IPS DF 19.7 (cell line): ENCODE measurements at regions not wholly inside any gene's neighbourhood (a gene's known extent, or its start where the extent isn't known, plus 50 kb on each side); places are given as distances from the start of the nearest gene placed in this dataset.
"Not testable (repeated sequence)": the region's sequence is repeated elsewhere in the genome, so short reads cannot be mapped to it uniquely, and the experiment has no call there.

ENCODE experiments used
- DNase-seq: peaks from one replicate; pipeline ENCODE4 v3.0.0-alpha.2; 2013; ENCODE audit warnings: low read depth, low spot score

DNA sequence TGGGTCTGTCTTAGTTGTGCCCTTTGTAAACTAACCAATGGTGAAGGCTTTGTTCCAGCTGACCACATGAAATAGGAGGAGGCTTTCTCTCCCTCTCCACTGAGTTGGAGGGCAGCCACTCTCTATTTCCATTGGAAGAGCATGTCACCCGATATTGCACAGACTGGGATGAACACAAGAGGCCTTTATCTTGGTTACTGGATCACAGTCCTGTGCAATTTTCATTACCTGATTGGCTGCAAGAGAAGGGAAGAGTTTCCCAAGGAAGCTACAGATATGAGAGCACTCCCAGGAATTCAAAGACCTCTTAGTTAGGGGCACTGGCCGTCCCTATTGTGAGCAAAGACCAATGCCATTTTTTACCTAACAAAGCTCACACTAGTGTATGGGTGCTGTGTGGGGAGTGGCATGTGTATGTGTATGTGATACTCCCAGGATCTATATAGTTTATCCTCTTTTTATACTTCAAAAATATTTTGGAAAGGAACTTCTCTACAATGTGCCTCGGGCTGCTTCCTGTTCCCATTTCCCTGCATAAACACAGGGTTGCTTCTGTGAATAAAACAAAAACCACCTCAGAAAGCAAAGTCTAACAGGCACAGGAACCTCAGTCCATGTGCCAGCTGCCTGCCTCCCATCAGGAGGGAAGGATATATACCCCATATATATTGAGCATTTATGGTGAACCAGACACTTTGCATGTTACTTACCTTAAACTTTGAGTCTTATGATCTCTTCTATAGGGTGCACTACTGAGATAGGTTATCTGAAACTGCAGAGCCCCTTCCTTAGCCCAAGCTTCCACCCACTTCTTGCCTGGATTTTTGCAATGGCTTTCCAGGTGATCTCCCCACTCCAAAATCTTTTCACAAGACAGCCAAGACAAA is 126.5 kb downstream of the RASSF10 start:
- DNase-seq, result no peak

DNA sequence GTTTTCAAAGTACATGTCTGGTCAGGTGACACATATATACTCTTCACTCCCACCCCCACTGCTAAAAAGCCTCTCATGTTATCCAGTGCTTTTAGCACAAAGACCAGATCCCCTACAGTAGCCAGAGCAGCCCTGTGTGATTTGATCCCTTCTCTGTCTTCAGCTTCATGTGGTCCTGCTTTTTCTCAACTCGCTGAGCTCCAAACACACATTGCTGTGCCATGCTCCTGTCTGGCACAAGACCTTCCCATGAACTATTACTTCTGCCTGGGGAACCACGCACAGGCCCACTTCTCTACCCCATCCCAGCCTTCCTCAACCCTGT is 127.1 kb downstream of the RASSF10 start:
- DNase-seq, result no peak

DNA sequence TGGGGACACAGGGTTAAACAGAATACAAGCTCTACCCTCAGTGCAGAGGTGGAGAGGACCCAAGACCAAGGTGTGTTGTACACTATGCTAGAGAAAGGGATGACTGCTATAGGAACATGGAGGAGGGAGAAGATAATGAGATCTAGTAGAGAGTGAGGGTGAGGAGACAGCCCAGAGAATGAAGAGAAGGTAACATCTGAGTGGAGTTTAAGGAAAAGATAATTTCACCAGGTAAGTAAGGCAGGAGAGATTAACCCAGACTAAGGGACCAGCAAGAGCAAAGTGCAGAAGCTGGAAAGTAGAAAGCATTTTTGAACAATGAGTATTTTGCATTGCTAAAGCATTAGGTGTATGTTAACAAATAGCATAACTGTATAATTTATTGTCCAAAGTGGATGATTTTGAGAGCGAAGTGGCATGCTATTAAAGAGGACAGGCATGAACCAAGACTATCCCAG is 128.8 kb downstream of the RASSF10 start:
- no peak for DNase-seq

DNA sequence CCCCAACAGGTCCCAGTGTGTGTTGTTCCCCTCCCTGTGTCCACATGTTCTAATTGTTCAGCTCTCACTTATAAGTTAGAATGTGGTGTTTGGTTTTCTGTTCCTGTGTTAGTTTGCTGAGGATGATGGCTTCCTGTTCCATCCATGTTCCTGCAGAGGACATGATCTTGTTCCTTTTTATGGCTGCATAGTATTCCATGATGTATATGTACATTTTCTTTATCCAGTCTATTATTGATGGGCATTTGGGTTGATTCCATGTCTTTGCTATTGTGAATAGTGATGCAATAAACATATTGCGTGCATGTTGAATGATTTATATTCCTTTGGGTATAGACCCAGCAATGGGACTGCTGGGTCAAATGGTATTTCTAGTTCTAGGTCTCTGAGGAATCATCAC is 130.0 kb downstream of the RASSF10 start:
- not testable (repeated sequence) for DNase-seq

DNA sequence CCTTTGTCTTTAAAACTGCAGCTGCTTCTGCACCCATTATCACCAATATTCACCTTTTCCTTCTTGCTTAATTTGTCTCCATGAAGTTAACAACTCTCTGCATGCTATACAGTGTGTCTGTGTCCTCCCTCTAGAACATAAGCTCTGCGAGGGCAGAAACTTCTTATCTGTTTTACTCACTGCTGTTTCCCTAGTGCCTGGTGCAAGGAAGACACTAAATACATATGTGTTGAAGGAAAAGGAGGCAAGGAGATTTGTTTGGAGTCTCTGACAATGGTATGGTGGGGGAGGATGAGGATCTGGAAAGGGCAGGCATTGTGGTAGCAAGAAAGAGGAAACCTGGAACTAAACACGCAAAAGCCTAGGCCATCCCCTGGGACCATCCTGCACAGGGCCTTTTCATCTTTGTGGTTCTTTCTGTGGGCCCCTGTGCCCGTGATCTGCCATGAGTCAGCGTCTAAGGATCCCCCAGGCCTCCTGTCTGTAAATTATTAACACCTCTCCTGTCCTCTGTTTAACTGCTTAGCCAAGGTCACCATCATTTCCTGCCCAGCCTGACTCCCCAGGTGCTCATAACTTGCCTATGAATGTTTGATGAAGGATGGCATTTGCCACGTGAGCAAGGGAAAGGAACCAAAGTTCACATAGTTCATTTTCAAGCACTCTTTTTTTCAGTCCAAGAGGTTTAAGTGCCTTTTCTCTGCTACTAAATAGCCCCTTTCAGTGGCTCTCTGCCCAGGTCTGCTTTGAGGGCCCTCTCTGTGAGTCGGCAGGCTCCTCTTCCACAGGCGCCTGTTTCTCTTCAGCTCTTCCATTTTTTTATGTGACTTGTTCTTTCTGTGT is 131.1 kb downstream of the RASSF10 start:
- DNase-seq, result no peak

DNA sequence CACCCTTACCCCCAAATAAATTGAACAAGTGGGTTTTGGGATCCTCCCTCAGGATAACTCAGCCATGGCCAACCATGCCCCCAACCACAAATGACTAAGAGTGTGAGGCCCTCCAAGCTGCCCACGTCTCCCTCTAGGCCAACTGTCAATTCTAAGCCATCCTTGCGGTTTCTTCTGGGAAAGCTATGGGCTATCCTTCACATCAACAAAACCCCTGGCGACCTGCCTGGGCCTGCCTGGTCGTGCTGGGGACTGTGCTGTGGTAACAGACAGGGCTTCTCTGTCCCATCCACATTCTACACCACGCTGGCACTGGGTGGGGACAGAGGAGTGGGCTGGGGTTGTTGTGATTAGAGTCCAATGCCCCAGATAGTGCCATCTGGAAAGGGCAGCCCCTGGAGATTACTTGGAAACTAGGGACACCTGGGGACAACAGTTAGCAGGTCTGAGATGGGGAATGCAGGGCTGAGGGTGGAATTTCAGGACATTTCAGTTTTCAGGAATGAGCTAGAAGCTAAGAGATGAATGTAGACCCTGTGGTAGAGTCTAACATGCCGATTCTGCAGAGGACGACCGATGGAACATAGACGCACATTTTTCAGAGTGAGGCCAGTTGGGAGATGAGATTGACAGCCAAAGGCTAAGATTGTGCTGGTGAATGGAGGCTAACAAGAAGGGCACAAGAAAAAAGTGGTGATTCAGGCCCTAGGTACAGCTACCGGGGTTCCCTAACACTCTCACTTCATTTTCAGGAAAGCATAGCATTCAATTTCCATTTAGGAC is 131.9 kb downstream of the RASSF10 start:
- DNase-seq, result no peak

DNA sequence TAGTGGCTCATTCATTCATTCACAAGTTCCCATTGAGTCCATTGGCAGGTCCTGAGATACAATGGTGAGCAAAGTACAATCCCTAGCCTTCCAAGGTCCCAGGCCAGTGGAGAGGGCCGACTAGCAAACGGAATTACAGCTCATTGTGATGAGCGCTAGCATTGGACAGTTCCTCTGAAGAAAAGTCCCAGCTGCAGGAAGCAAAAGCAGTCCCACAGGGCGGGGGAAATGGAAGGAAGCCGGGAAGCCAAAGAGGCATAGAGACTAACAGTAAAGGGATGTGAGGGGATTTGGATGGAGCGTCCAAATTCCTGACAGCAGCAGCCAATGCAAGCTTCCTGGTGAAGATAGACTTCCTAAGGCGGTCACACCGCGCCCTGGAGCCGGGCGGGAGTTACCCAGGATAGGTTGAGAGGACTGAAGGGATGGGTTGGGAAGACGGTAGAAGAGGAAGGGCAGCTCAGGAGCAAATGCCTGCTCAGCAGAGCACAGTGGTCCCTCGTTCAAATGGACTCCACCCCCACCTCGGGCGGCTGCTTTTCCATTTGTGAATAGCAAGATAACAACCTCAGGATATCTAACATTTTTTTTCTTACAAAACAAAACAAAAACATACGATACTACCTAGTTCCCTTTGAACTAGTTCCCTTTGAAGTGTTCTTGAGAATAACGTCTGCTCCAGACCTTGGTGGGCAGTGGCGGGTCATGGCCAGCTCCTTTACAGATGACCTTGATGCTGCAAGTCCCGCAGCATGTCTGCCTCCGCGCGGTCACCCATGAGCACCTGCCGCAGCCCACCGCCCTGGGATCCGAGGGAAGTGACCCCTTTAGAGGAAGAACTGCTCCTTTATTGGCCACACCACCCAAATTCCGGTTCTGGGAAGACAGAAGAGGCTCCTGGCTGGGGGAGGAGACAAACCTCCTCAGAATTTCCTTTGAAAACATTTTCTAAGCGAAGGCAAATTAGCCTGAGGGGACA is 132.9 kb downstream of the RASSF10 start:
- no peak for DNase-seq

DNA sequence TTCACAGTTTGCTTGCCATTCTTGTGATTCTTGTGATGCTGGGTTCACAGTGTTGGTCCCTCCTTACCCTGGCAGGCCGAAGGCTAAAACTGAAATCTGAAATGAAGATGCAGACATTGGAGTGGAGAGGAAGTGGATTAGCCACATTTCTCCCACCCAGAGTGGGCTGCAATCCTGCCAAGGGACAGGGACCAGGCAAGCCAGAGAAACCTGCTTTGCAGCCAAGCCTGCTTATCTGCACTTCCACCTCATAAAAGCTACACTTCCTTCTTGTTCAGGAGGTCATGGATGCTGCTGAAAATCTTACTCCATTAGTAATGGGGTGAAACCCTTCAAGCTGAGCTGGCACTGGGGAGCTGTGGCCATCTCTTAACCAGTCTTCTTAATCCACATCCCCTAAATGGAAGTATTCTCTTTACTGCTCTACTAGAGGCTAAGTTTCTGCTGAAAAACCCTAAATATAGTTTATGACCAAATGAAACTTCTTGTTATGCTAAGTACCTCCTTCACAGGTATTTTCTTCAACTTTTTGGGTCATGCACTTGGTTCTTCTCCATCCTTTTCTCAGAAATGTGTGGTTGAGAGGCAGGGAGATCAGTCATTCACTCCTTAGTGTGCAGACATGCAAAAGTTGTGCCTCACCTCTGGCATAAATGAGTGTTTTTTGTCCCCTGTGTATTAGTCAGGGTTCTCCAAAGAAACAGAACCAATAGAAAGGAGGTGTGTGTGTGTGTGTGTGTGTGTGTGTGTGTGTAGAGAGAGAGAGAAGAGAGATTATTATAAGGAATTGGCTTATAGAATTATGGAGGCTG is 133.9 kb upstream of the BMAL1 start:
- DNase-seq, result no peak

DNA sequence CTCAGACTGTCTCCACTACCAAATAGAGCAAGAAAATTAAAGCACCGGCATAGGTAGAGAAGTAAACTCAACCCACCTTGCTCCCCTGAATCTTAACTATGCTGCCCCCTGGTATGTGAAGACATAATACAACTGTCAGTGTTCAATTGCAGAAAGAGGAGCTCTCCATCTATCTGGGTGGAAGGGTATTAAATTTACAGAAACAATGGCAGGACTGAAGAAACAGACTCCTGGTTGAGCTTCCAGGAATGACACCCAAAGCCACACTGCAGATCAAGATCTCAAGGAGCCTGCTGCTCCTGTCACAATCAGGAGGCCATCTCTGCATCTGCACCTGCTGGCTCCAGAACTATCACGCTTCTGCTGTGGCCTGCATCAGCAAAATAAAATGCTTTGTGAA is 132.1 kb upstream of the BMAL1 start:
- DNase-seq, result no peak

DNA sequence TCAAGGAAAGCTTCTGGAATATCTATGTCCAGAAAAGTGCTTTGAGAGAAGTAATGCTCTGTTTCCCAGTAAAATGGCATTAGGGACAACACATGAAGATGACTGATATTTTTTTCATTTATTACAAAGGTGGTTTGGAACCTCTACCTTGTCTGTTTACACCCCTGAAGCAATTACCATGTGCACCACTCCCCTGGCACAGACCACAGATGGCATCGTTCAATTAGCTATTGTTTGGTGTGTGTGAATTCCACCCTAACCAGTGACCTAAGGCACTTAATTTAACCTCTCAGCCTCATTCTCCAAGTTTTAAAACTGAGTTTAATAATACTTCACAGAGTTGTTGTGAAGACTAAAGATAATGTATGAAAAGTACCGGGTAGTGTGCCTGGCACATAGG is 127.6 kb upstream of the BMAL1 start:
- DNase-seq, result no peak

DNA sequence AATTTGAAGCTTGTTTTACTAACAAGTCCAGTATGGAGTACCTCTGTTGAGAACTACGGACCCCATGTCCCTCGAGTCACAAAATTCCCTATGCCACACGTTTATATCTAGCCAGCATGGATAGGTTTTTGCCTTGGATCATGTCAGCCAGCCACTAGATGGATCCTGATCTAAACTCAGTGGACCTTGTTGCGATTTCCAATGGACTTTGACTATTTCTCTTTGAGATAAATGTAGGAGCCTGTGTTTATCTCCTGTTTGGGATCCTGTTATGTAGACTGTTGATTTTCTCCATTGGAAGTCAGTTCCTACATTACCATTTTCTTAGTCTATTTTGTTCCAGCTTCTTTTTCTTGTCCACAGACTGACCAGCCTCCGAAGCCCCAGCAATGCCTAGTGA is 127.1 kb upstream of the BMAL1 start:
- no peak for DNase-seq

DNA sequence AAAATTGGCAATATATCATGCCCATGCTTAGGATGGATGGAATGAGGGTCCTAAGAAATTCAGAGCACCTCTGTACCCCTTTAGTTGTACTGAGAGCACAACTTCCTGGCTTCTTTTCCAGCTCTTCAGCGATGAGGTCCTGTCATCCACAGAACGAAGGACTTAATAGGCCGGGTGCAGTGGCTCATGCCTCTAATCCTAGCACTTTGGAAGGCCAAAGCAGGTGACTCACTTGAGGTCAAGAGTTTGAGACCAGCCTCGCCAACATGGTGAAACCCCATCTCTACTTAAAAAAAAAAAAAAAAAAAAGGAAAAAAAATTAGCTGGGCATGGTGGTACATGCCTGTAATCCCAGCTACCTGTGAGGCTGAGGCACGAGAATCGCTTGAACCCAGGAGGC is 125.3 kb upstream of the BMAL1 start:
- no peak for DNase-seq

DNA sequence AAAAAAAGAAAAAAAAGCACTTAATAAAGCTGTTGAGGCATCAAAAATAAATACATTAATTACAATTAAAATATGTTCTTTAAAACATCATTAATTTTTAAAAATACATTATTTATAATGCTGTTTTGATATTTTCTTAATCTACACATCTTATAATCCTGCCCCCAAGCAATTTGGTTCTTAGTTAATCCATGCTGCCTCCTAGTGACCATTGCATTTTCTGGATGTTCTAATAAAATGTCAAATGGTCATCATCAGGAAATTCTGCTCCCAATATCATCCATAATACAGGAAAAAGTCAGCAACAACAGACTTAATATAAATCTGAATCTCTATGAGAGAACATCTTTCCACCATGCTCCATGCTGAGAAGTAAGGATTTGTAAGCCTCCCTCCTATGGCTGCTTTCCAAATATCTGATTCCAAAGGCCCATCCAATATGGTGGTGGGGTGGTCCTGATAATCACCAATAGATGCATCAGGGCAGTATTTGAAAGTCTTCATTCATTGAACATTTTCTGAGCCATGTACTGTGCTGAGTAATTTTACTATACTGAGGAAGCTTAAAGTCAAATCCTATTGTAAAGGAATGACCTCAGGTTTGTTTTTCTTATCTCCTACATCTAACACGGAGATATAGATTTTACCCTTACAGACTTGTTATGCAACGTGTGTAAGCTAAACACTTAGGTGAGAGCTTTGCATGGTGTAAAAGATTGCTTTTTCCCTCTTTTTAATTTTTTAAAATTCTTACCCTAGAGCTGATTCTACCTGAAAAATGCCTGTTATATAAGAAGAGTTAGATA is 124.7 kb upstream of the BMAL1 start:
- DNase-seq, result no peak

DNA sequence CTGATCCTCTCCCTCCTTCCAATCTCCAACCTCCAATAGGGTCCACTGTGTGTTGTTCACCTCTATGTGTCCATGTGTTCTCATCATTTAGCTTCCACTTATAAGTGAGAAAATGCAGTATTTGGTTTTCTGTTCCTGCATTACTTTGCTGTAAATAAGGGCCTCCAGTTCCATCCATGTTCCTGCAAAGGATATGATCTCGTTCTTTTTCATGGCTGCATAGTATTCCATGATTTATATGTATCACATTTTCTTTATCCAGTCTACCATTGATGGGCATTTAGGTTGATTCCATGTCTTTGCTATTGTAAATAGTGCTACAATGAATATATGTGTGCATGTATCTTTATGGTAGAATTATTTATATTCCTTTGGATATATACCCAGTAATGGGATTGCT is 123.2 kb upstream of the BMAL1 start:
- DNase-seq, result not testable (repeated sequence)

DNA sequence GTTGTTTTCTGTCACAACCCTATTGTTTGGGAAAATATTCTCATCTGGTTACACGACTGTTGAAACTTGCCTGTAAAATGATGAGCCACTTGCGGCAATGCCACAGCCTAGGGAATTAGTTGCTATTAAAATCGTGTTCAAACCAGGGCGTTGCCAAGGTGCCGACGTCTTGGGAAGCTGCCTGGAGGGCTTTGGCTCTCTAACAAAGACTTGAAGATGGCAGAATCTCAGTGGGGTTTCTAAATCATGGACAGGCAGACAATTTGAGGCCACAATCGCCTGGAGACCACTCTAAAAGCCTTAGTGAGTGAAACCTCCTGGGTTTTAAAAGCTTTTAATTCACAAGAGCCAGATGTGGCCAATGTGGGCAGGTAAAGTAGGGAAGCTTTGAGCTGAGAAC is 117.2 kb upstream of the BMAL1 start:
- no peak for DNase-seq

DNA sequence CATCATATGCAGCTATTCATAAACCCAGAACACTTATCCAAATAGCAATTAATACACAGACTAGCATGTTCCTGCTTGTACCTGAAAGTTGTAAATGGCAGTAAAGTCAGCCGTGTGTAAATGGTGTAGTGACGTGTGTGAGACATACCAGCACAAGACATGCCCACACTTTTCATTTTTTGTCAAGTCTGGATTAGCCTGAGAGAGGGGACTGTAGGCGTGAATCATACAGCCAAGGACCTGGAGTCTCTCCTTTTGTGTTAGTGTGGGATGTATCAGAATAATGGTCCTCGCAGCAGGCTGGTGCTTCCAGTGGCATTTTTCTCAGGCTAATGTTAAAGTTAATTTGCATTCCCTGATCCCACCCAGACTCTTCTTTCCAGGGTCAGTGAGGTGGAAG is 116.8 kb upstream of the BMAL1 start:
- DNase-seq, result no peak

DNA sequence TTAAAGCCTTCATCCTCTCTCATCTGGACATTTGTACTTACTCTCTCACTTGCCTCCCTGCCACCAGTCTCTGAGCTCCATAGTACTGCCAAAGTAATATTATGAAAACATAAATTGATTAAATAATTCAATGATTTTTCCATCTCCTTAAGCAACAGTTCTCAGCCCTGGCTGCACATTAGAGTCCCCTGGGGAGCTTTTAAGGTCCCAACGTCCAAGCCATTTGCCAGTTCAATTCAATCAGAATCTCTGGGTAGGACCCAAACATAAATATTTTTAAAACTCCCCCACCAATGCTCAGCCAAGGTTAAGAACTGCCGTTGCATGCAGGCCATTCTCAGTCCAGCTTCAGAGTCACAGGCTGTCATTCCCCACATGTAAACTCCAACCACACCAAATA is 114.4 kb upstream of the BMAL1 start:
- DNase-seq, result no peak

DNA sequence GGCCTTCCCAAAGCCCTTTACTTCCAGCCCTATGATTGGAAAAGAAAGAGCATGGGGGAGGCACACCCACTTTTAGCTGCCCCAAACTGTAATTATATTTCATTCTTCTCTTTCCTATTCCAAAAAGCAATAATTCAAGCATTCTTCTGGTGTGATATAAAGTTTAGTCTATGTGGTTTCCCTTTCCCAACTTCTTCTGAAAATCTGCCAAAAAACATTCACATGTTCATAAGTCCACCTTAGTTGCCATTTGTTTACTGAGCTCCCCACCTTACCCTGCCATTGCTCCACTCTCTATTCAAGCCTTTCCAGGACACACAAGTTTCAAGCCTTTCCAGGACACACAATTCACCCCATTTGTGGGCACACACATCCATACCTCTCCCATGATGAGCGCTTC is 111.6 kb upstream of the BMAL1 start:
- DNase-seq, result no peak

DNA sequence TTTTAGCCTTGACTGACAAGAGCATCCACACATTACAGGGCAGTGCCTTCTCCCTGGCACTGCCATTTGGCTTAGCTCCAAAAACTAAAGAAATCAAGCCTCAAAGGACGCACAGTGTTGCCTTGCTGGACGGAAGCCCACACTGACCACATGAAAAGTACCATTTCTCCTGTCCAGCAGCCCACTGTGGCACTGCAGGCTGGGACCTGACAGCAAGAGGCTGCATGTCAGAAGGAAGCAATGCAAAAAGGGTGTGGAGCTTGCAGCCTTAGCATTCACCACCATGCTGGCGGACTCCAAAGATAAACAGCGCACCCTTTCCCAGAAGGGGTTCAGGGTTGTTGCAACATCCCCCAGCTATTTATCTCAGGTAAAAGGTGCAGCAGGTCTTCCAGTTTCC is 109.3 kb upstream of the BMAL1 start:
- no peak for DNase-seq
